B cell (primary cell): ENCODE measurements at regions not wholly inside any gene's neighbourhood (a gene's known extent, or its start where the extent isn't known, plus 50 kb on each side); places are given as distances from the start of the nearest gene placed in this dataset.

Source experiments
- ATAC-seq: fragments of 200-7000 bp; cut with Tn5 transposase; one replicate; pipeline ENCODE4 v1.10.0; 2021; ENCODE audit warnings: low read depth, mild to moderate bottlenecking, moderate number of reproducible peaks, moderate library complexity
- CTCF ChIA-PET: fragments of 350-600 bp; sonication (Branson Sonifier 250); formaldehyde crosslinking; loops from one replicate; lab custom pipeline; 2021; ENCODE audit warnings: antibody characterized with exemption, inconsistent platforms; lab: Charles Lee
- POLR2A ChIA-PET: fragments of 350-600 bp; sonication (Branson Sonifier 250); formaldehyde crosslinking; loops from one replicate; lab custom pipeline; 2021; ENCODE audit warnings: antibody characterized with exemption; lab: Charles Lee
- DNase-seq: peaks from one replicate; pipeline ENCODE4 v3.0.0; 2013
- H2AFZ ChIP-seq: 2 replicates; pipeline ENCODE4 v1.6.1; 2012; ENCODE audit warnings: mild to moderate bottlenecking, low read depth, low read length; ENCODE audit not compliant: insufficient read depth, poor library complexity, severe bottlenecking
- H3K27ac ChIP-seq, 2 donors: 1 replicate in 1 of 2; 2 replicates in 1 of 2; pipeline ENCODE4 v1.5.1; 2012 to 2013; ENCODE audit warnings: low read length in 2 of 2, mild to moderate bottlenecking in 2 of 2, moderate library complexity in 1 of 2
- H3K27me3 ChIP-seq, 4 experiments: fragments of 200-600 bp in 1 of 4; sonication (generic) in 1 of 4; replicated peaks in 1 of 4; 1 replicate in 2 of 4; 2 replicates in 2 of 4; pipeline versions ENCODE4 v1.6.1 to v1.7.0; 2013 to 2016; ENCODE audit warnings: low read length in 3 of 4, mild to moderate bottlenecking in 2 of 4, mixed read lengths in 1 of 4, moderate library complexity in 1 of 4; ENCODE audit not compliant: insufficient read depth in 4 of 4, control insufficient read depth in 3 of 4; ENCODE audit errors: control extremely low read depth in 1 of 4
- H3K36me3 ChIP-seq, 2 experiments: replicated peaks in 1 of 2; 1 replicate in 1 of 2; 2 replicates in 1 of 2; pipeline versions ENCODE4 v1.6.1 to v1.7.1; 2013; ENCODE audit warnings: low read length in 1 of 2; ENCODE audit not compliant: insufficient read depth in 2 of 2, control insufficient read depth in 1 of 2; ENCODE audit errors: control extremely low read depth in 1 of 2, extremely low read depth in 1 of 2
- H3K4me1 ChIP-seq, 2 donors: fragments of 200-600 bp in 1 of 2; sonication (generic) in 1 of 2; 1 replicate in 1 of 2; 2 replicates in 1 of 2; pipeline versions ENCODE4 v1.5.1 to v1.6.1; 2013 to 2017; ENCODE audit warnings: low read length in 2 of 2; ENCODE audit not compliant: control insufficient read depth in 2 of 2, insufficient read depth in 2 of 2
- H3K4me2 ChIP-seq: replicated peaks from 2 replicates; pipeline ENCODE3; 2012; ENCODE audit warnings: mild to moderate bottlenecking, low read depth, low read length; ENCODE audit not compliant: poor library complexity, severe bottlenecking
- H3K4me3 ChIP-seq, 5 experiments: fragments of 200-600 bp in 1 of 5; sonication (generic) in 1 of 5; 1 replicate in 3 of 5; 2 replicates in 2 of 5; pipeline versions ENCODE4 v1.5.1 to v1.7.0; 2011 to 2016; ENCODE audit warnings: low read length in 4 of 5, mild to moderate bottlenecking in 4 of 5, low read depth in 2 of 5, control low read depth in 1 of 5, moderate library complexity in 1 of 5; ENCODE audit not compliant: insufficient read depth in 1 of 5; ENCODE audit errors: control extremely low read depth in 1 of 5, extremely low read depth in 1 of 5
- H3K79me2 ChIP-seq: fragments of 200-600 bp; sonication (generic); one replicate; pipeline ENCODE4 v1.6.0; 2016; ENCODE audit warnings: low read length; ENCODE audit not compliant: control insufficient read depth, insufficient read depth
- H3K9ac ChIP-seq: fragments of 200-600 bp; sonication (generic); 2 replicates; pipeline ENCODE4 v1.6.1; 2017; ENCODE audit warnings: mild to moderate bottlenecking, low read length, moderate library complexity
- H3K9me3 ChIP-seq, 3 donors: one replicate each; pipeline versions ENCODE4 v1.6.1 to v1.7.1; 2013; ENCODE audit warnings: low read length in 2 of 3; ENCODE audit not compliant: control insufficient read depth in 2 of 3, insufficient read depth in 1 of 3; ENCODE audit errors: control extremely low read depth in 1 of 3
- H4K20me1 ChIP-seq: 2 replicates; pipeline ENCODE4 v1.6.0; 2012; ENCODE audit warnings: mild to moderate bottlenecking, low read length; ENCODE audit not compliant: insufficient read depth, control insufficient read depth, poor library complexity, severe bottlenecking
- H3K27ac Mint-ChIP-seq: one replicate; pipeline ENCODE4 v1.8.0; 2021; ENCODE audit warnings: mixed read lengths
- H3K27me3 Mint-ChIP-seq: one replicate; pipeline ENCODE4 v1.8.0; 2021; ENCODE audit warnings: mixed read lengths
- H3K4me1 Mint-ChIP-seq: one replicate; pipeline ENCODE4 v1.8.0; 2021; ENCODE audit warnings: mixed read lengths
- H3K4me3 Mint-ChIP-seq: one replicate; pipeline ENCODE4 v1.8.0; 2021; ENCODE audit warnings: mixed read lengths
- H3K9me3 Mint-ChIP-seq: one replicate; pipeline ENCODE4 v1.8.0; 2022; ENCODE audit warnings: mixed read lengths; ENCODE audit not compliant: insufficient read depth
- EZH2 ChIP-seq: IDR thresholded peaks from 2 replicates; pipeline ENCODE4 v1.6.1; 2012; ENCODE audit warnings: borderline replicate concordance, low read depth, mild to moderate bottlenecking, moderate library complexity, low read length; ENCODE audit not compliant: insufficient read depth, poor library complexity, severe bottlenecking
- WGBS: methylation state at CpG from one replicate; pipeline ENCODE4 v1.1.5; 2013; ENCODE audit warnings: missing lambda C conversion rate; ENCODE audit not compliant: insufficient coverage; 5-methylcytosine and 5-hydroxymethylcytosine counted together
- intact Hi-C: fragments of 100-400 bp; cut with micrococcal nuclease; formaldehyde crosslinking; loops from one replicate; pipeline ENCODE4 v1.10.0; 2022
- TF ChIP-seq, protein P1 (sequence below): fragments of 200-600 bp; IDR thresholded peaks from one replicate; pipeline ENCODE4 v1.8.0; 2022; ENCODE audit warnings: antibody characterized with exemption, mild to moderate bottlenecking

GRCh38 chr1:91137173-91137852 is 115.5 kb upstream of the ZNF644 start:
- no peaks in the 10 kb centered on the region for H3K9me3 Mint-ChIP-seq
- no peak overlapping the region for H3K4me3 Mint-ChIP-seq
- Histone ChIP-seq H3K79me2 (no peaks in the 10 kb centered on the region), H3K4me2 (no peak overlapping the region), H3K27ac (no peak overlapping the region), H4K20me1 (no peaks in the 10 kb centered on the region), H3K36me3 (no peaks in the 10 kb centered on the region), H3K27me3 (no peaks in the 10 kb centered on the region), H3K4me3 (no peak overlapping the region), H3K4me1 (no peaks in the 10 kb centered on the region), H2AFZ (no peak overlapping the region), H3K9ac (no peak overlapping the region), H3K9me3 (no peaks in the 10 kb centered on the region)
- no peaks in the 10 kb centered on the region for H3K27me3 Mint-ChIP-seq
- intact Hi-C loops = no loop called here
- no peak for ATAC-seq
- POLR2A ChIA-PET = no interaction called here
- H3K27ac Mint-ChIP-seq = no peak overlapping the region
- H3K4me1 Mint-ChIP-seq = no peaks in the 10 kb centered on the region
- TF ChIP-seq EZH2 = no peak
- TF ChIP-seq, protein P1, sequence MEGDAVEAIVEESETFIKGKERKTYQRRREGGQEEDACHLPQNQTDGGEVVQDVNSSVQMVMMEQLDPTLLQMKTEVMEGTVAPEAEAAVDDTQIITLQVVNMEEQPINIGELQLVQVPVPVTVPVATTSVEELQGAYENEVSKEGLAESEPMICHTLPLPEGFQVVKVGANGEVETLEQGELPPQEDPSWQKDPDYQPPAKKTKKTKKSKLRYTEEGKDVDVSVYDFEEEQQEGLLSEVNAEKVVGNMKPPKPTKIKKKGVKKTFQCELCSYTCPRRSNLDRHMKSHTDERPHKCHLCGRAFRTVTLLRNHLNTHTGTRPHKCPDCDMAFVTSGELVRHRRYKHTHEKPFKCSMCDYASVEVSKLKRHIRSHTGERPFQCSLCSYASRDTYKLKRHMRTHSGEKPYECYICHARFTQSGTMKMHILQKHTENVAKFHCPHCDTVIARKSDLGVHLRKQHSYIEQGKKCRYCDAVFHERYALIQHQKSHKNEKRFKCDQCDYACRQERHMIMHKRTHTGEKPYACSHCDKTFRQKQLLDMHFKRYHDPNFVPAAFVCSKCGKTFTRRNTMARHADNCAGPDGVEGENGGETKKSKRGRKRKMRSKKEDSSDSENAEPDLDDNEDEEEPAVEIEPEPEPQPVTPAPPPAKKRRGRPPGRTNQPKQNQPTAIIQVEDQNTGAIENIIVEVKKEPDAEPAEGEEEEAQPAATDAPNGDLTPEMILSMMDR = no peak
- no CpG with 5 or more reads among the region's 1 CpG for WGBS
- DNase-seq = no peak
- CTCF ChIA-PET = interaction anchor here (1.4 kb wide), 1 partner anchor 27 kb away, joined by 3 read pairs; no protein-coding TSS in a partner anchor

GRCh38 chr1:91135799-91136198 is 114.0 kb upstream of the ZNF644 start:
- no peak overlapping the region for H3K4me3 Mint-ChIP-seq
- no peak overlapping the region for H3K27ac Mint-ChIP-seq
- no peak overlapping the region for H3K9ac ChIP-seq
- no peak overlapping the region for H3K27ac ChIP-seq
- no peak overlapping the region for H3K4me3 ChIP-seq
- ATAC-seq = no peak
- TF ChIP-seq, protein P1 = no peak
- TF ChIP-seq EZH2 = no peak
- no peak for DNase-seq
- POLR2A ChIA-PET = no interaction called here
- no peaks in the 10 kb centered on the region for H3K36me3 ChIP-seq
- no peaks in the 10 kb centered on the region for H3K27me3 Mint-ChIP-seq
- H3K27me3 ChIP-seq = no peaks in the 10 kb centered on the region
- H3K79me2 ChIP-seq = no peaks in the 10 kb centered on the region
- WGBS = 91% methylated on average over 11 of the region's 11 CpGs
- CTCF ChIA-PET = interaction anchor here (0.6 to 0.7 kb wide), 2 partner anchors 13 to 30 kb away, joined by 3 read pairs; no protein-coding TSS in a partner anchor
- no peaks in the 10 kb centered on the region for H3K9me3 Mint-ChIP-seq
- no peaks in the 10 kb centered on the region for H3K4me1 ChIP-seq
- no peaks in the 10 kb centered on the region for H4K20me1 ChIP-seq
- H3K4me1 Mint-ChIP-seq = no peaks in the 10 kb centered on the region
- H3K9me3 ChIP-seq = no peaks in the 10 kb centered on the region
- intact Hi-C loops = no loop called here
- no peak overlapping the region for H2AFZ ChIP-seq
- H3K4me2 ChIP-seq = no peak overlapping the region
